Ishikawa (cell line): ENCODE measurements at regions not wholly inside any gene's neighbourhood (a gene's known extent, or its start where the extent isn't known, plus 50 kb on each side); places are given as distances from the start of the nearest gene placed in this dataset.

Experiments
- CEBPB ChIP-seq: IDR thresholded peaks from 2 replicates; pipeline ENCODE4 v1.6.1; 2012
- CREB1 ChIP-seq: IDR thresholded peaks from 2 replicates; pipeline ENCODE4 v1.6.1; 2012; ENCODE audit warnings: low read depth
- EGR1 ChIP-seq: IDR thresholded peaks from 2 replicates; pipeline ENCODE4 v1.6.1; 2012
- EP300 ChIP-seq: IDR thresholded peaks from 2 replicates; pipeline ENCODE4 v1.6.1; 2012; ENCODE audit warnings: borderline replicate concordance
- FOXM1 ChIP-seq: IDR thresholded peaks from 2 replicates; pipeline ENCODE4 v1.6.1; 2012; ENCODE audit warnings: low read depth, borderline replicate concordance
- MAX ChIP-seq: IDR thresholded peaks from 2 replicates; pipeline ENCODE4 v1.6.1; 2012
- NFIC ChIP-seq: IDR thresholded peaks from 2 replicates; pipeline ENCODE4 v1.6.1; 2012
- RAD21 ChIP-seq: IDR thresholded peaks from 2 replicates; pipeline ENCODE4 v1.6.1; 2012; ENCODE audit warnings: low read depth
- REST ChIP-seq: IDR thresholded peaks from 2 replicates; pipeline ENCODE4 v1.6.1; 2012; ENCODE audit warnings: low read depth, mild to moderate bottlenecking
- TAF1 ChIP-seq: IDR thresholded peaks from 2 replicates; pipeline ENCODE4 v1.6.1; 2012; ENCODE audit warnings: low read depth, mild to moderate bottlenecking
- TCF12 ChIP-seq: IDR thresholded peaks from 2 replicates; pipeline ENCODE4 v1.6.1; 2012; ENCODE audit warnings: low read depth
- TEAD4 ChIP-seq: IDR thresholded peaks from 2 replicates; pipeline ENCODE4 v1.6.1; 2012
- USF1 ChIP-seq: IDR thresholded peaks from 2 replicates; pipeline ENCODE4 v1.6.1; 2012
- YY1 ChIP-seq: IDR thresholded peaks from 2 replicates; pipeline ENCODE4 v1.6.1; 2012; ENCODE audit warnings: low read depth
- ZBTB7A ChIP-seq: IDR thresholded peaks from 2 replicates; pipeline ENCODE4 v1.6.1; 2012; ENCODE audit warnings: low read depth

GRCh38 chr22:44439356-44440223 is 58.4 kb downstream of the RTL6 start:
- no peak for TF ChIP-seq TAF1
- TF ChIP-seq ZBTB7A: no peak
- TF ChIP-seq CREB1: no peak
- no peak for TF ChIP-seq TEAD4
- no peak for TF ChIP-seq NFIC
- no peak for TF ChIP-seq FOXM1
- TF ChIP-seq EP300: no peak
- no peak for TF ChIP-seq REST
- no peak for TF ChIP-seq YY1
- TF ChIP-seq TCF12: no peak
- no peak for TF ChIP-seq USF1
- no peak for TF ChIP-seq CEBPB
- TF ChIP-seq MAX: no peak
- TF ChIP-seq RAD21: no peak

GRCh38 chr22:44438481-44439131 is 59.4 kb downstream of the RTL6 start:
- TF ChIP-seq USF1 (0 out of 2 replicates have a peak, but pooled peaks have one; percentile 5), EP300 (no peak)

GRCh38 chr22:44438056-44438455 is 60.0 kb downstream of the RTL6 start:
- TF ChIP-seq MAX (no peak), EP300 (no peak), FOXM1 (no peak), EGR1 (no peak), REST (no peak), YY1 (no peak), NFIC (no peak), CEBPB (no peak), TAF1 (no peak), RAD21 (no peak), USF1 (no peak), TCF12 (no peak), CREB1 (no peak), TEAD4 (no peak), ZBTB7A (no peak)

GRCh38 chr22:44437216-44438055 is 60.6 kb downstream of the RTL6 start:
- TF ChIP-seq TEAD4: no peak
- no peak for TF ChIP-seq CEBPB
- no peak for TF ChIP-seq CREB1
- no peak for TF ChIP-seq TAF1
- no peak for TF ChIP-seq TCF12
- no peak for TF ChIP-seq ZBTB7A
- TF ChIP-seq FOXM1: no peak
- TF ChIP-seq RAD21: no peak
- no peak for TF ChIP-seq USF1
- TF ChIP-seq EP300: no peak
- no peak for TF ChIP-seq MAX
- TF ChIP-seq YY1: no peak
- no peak for TF ChIP-seq NFIC
- no peak for TF ChIP-seq EGR1
- no peak for TF ChIP-seq REST
